ENCODE measurements at regions not wholly inside any gene's neighbourhood (a gene's known extent, or its start where the extent isn't known, plus 50 kb on each side); places are given as distances from the start of the nearest gene placed in this dataset.

DNA sequence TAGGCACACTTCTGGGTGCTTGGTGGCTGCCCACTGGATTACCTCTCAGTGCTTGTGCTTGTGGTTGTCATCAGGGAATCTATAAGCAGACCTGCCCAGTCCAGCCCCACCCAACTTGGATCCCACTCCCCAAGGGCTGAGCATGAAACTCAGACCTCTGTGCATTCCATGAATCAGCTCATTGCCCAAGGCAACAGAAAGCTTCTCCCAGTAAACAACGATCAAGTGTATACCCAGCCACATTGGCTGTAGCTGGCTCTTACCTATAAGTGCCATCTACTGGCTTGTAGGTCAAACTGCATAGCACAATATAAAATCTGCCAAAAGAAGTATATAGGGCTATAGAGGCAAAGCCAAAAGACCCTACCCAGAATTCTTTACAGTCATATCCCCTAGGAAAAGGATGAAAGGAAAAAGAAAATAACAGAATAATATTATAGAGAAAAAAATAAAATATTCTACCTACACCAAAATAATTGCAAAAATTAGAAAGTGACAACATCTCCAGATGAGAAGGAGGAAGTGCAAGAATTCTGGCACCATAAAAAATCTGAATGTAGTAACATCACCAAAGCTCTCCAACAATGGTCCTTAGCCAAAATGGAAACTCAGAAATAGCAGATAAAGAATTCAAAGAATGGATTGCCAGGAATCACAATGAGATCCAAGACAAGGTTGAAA, 321.0 kb upstream of the TRPC7 start:
- Histone ChIP-seq H3K27ac (ENCODE audit: low read length) (no peak overlapping the region), H3K4me3 (ENCODE audit: low read length) (no peak overlapping the region), H3K9me3 (ENCODE audit: control insufficient read depth, insufficient read depth, low read length) (peaks cover 6% of the 10 kb centered on the region), H3K27me3 (ENCODE audit: control insufficient read depth, insufficient read depth, low read length) (no peaks in the 10 kb centered on the region), H3K36me3 (ENCODE audit: control insufficient read depth, insufficient read depth, low read length) (no peaks in the 10 kb centered on the region), H3K4me1 (ENCODE audit: control insufficient read depth, insufficient read depth, low read length) (no peaks in the 10 kb centered on the region)
- Mint-ChIP-seq H3K4me1 (no peaks in the 10 kb centered on the region), H3K4me3 (no peak overlapping the region), H3K36me3 (peaks cover 14% of the 10 kb centered on the region), H3K27me3 (ENCODE audit: low read depth in 2 of 2) (no peaks in the 10 kb centered on the region), H3K27ac (no peak overlapping the region), H3K9me3 (peaks cover 25 to 27% of the 10 kb centered on the region in 2 donors)
- 89% methylated on average over 1 of the region's 1 CpG for WGBS (ENCODE audit: insufficient coverage)
- no peak for ATAC-seq
- TF ChIP-seq, protein P1, sequence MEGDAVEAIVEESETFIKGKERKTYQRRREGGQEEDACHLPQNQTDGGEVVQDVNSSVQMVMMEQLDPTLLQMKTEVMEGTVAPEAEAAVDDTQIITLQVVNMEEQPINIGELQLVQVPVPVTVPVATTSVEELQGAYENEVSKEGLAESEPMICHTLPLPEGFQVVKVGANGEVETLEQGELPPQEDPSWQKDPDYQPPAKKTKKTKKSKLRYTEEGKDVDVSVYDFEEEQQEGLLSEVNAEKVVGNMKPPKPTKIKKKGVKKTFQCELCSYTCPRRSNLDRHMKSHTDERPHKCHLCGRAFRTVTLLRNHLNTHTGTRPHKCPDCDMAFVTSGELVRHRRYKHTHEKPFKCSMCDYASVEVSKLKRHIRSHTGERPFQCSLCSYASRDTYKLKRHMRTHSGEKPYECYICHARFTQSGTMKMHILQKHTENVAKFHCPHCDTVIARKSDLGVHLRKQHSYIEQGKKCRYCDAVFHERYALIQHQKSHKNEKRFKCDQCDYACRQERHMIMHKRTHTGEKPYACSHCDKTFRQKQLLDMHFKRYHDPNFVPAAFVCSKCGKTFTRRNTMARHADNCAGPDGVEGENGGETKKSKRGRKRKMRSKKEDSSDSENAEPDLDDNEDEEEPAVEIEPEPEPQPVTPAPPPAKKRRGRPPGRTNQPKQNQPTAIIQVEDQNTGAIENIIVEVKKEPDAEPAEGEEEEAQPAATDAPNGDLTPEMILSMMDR (IDR thresholded peaks at IDR 0.05) = no peak
- intact Hi-C loops (cut with micrococcal nuclease) = no loop called here
- peak in 1 of 2 donors; percentile 3 for DNase-seq

GRCh38 chr5:136682986-136683385, 317.6 kb upstream of the TRPC7 start:
- Histone ChIP-seq H3K4me3 (ENCODE audit: low read length) (no peak overlapping the region), H3K27ac (ENCODE audit: low read length) (no peak overlapping the region), H3K9me3 (ENCODE audit: control insufficient read depth, insufficient read depth, low read length) (peaks cover 6% of the 10 kb centered on the region), H3K36me3 (ENCODE audit: control insufficient read depth, insufficient read depth, low read length) (no peaks in the 10 kb centered on the region), H3K27me3 (ENCODE audit: control insufficient read depth, insufficient read depth, low read length) (no peaks in the 10 kb centered on the region), H3K4me1 (ENCODE audit: control insufficient read depth, insufficient read depth, low read length) (no peaks in the 10 kb centered on the region)
- Mint-ChIP-seq H3K9me3 (peaks cover 16 to 18% of the 10 kb centered on the region in 2 donors), H3K36me3 (peaks cover 3% of the 10 kb centered on the region), H3K27ac (no peak overlapping the region), H3K27me3 (ENCODE audit: low read depth in 2 of 2) (no peaks in the 10 kb centered on the region), H3K4me3 (no peak overlapping the region), H3K4me1 (no peaks in the 10 kb centered on the region)
- ATAC-seq (no peak), DNase-seq (no peak)
- TF ChIP-seq, protein P1 (IDR thresholded peaks at IDR 0.05) = no peak
- intact Hi-C loops (cut with micrococcal nuclease) = no loop called here
- WGBS (ENCODE audit: insufficient coverage) = no CpG with 5 or more reads among the region's 1 CpG

DNA sequence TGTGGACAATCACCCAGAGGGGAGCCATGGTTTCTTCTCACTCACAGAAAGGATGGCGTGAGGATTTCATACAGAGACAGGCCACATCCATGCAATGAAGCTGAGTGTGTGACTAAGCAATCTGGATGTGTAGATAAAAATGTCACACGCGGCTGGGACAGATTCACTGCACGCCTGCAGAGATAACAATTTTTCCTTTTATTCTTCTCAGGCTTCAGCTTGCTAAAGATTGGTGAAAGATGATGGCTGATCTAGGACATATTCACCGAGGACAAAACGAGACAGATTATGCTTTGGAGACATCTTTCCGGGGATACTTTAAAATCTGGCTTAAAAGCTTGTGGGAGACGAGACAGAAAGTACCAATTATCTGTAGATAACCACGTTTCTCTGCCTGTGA, 313.9 kb upstream of the TRPC7 start:
- peaks cover 4 to 10% of the 10 kb centered on the region in 2 donors for H3K9me3 Mint-ChIP-seq
- Histone ChIP-seq H3K4me3 (ENCODE audit: low read length) (no peak overlapping the region), H3K27me3 (ENCODE audit: control insufficient read depth, insufficient read depth, low read length) (no peaks in the 10 kb centered on the region), H3K4me1 (ENCODE audit: control insufficient read depth, insufficient read depth, low read length) (no peaks in the 10 kb centered on the region), H3K9me3 (ENCODE audit: control insufficient read depth, insufficient read depth, low read length) (no peaks in the 10 kb centered on the region), H3K27ac (ENCODE audit: low read length) (no peak overlapping the region), H3K36me3 (ENCODE audit: control insufficient read depth, insufficient read depth, low read length) (no peaks in the 10 kb centered on the region)
- WGBS (ENCODE audit: insufficient coverage) = 80% methylated on average over 9 of the region's 9 CpGs
- no peak overlapping the region for H3K27ac Mint-ChIP-seq
- intact Hi-C loops (cut with micrococcal nuclease) = no loop called here
- no peak for DNase-seq
- H3K36me3 Mint-ChIP-seq = no peaks in the 10 kb centered on the region
- H3K4me3 Mint-ChIP-seq = no peak overlapping the region
- no peaks in the 10 kb centered on the region for H3K27me3 Mint-ChIP-seq (ENCODE audit: low read depth in 2 of 2)
- H3K4me1 Mint-ChIP-seq = no peaks in the 10 kb centered on the region
- ATAC-seq = no peak
- TF ChIP-seq, protein P1 (IDR thresholded peaks at IDR 0.05) = no peak

DNA sequence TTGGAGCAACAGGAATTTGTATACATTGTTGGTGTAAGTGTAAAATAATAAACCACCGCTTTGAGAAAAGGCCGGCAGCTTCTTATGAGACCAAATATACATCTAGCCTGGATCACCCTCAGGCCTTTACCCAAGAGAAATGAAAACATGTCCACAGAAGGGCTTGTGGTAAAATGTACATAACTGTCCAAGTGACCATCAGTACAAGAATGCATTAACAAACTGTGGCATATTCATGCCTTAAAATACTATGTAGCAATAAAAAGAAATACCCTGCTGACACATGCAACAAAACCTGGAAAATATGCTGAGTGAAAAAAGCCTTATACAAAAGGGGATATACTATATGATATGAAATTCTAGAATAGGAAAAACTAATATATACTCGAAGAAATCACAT, 311.9 kb upstream of the TRPC7 start:
- H3K36me3 Mint-ChIP-seq = no peaks in the 10 kb centered on the region
- no peaks in the 10 kb centered on the region for H3K27me3 ChIP-seq (ENCODE audit: control insufficient read depth, insufficient read depth, low read length)
- H3K9me3 Mint-ChIP-seq = peaks cover 4 to 13% of the 10 kb centered on the region in 2 donors

More for the DNA sequence above, 311.9 kb upstream of the TRPC7 start:
- Mint-ChIP-seq H3K27ac (no peak overlapping the region), H3K4me1 (no peaks in the 10 kb centered on the region), H3K27me3 (ENCODE audit: low read depth in 2 of 2) (no peaks in the 10 kb centered on the region), H3K4me3 (no peak overlapping the region)
- TF ChIP-seq, protein P1 (IDR thresholded peaks at IDR 0.05) = no peak
- intact Hi-C loops (cut with micrococcal nuclease) = no loop called here
- H3K27ac ChIP-seq (ENCODE audit: low read length) = no peak overlapping the region
- H3K4me1 ChIP-seq (ENCODE audit: control insufficient read depth, insufficient read depth, low read length) = no peaks in the 10 kb centered on the region
- no peaks in the 10 kb centered on the region for H3K36me3 ChIP-seq (ENCODE audit: control insufficient read depth, insufficient read depth, low read length)
- no peak for ATAC-seq
- no peak for DNase-seq
- no peaks in the 10 kb centered on the region for H3K9me3 ChIP-seq (ENCODE audit: control insufficient read depth, insufficient read depth, low read length)
- WGBS (ENCODE audit: insufficient coverage) = 100% methylated on average over 1 of the region's 3 CpGs
- no peak overlapping the region for H3K4me3 ChIP-seq (ENCODE audit: low read length)

Measured in natural killer cell (primary cell).